Neural crest cell (in vitro differentiated cells): ENCODE measurements at regions not wholly inside any gene's neighbourhood (a gene's known extent, or its start where the extent isn't known, plus 50 kb on each side); places are given as distances from the start of the nearest gene placed in this dataset.

ENCODE experiments used
- DNase-seq: peaks from one replicate; pipeline ENCODE4 v3.0.0; 2021; ENCODE audit warnings: low read depth, mixed read lengths, low spot score
- H3K27ac Mint-ChIP-seq: one replicate; pipeline ENCODE4 v1.8.0; 2021; ENCODE audit warnings: mild to moderate bottlenecking, mixed read lengths; ENCODE audit not compliant: unreplicated experiment
- H3K27me3 Mint-ChIP-seq: 2 replicates; pipeline ENCODE4 v1.8.0; 2021; ENCODE audit warnings: low read depth, mild to moderate bottlenecking, mixed read lengths
- H3K36me3 Mint-ChIP-seq: 2 replicates; pipeline ENCODE4 v1.8.0; 2021; ENCODE audit warnings: low read depth, mild to moderate bottlenecking, mixed read lengths
- H3K4me1 Mint-ChIP-seq: 2 replicates; pipeline ENCODE4 v1.8.0; 2021; ENCODE audit warnings: mixed read lengths
- H3K4me3 Mint-ChIP-seq: one replicate; pipeline ENCODE4 v1.8.0; 2021; ENCODE audit warnings: mild to moderate bottlenecking, mixed read lengths
- H3K9me3 Mint-ChIP-seq: 2 replicates; pipeline ENCODE4 v1.8.0; 2021; ENCODE audit warnings: mixed read lengths
- TF ChIP-seq, protein P1 (sequence below): fragments of 200-600 bp; sonication (generic); conservative IDR thresholded peaks from 2 replicates; pipeline ENCODE4 v1.5.0; 2021; ENCODE audit warnings: antibody characterized with exemption, mild to moderate bottlenecking

DNA sequence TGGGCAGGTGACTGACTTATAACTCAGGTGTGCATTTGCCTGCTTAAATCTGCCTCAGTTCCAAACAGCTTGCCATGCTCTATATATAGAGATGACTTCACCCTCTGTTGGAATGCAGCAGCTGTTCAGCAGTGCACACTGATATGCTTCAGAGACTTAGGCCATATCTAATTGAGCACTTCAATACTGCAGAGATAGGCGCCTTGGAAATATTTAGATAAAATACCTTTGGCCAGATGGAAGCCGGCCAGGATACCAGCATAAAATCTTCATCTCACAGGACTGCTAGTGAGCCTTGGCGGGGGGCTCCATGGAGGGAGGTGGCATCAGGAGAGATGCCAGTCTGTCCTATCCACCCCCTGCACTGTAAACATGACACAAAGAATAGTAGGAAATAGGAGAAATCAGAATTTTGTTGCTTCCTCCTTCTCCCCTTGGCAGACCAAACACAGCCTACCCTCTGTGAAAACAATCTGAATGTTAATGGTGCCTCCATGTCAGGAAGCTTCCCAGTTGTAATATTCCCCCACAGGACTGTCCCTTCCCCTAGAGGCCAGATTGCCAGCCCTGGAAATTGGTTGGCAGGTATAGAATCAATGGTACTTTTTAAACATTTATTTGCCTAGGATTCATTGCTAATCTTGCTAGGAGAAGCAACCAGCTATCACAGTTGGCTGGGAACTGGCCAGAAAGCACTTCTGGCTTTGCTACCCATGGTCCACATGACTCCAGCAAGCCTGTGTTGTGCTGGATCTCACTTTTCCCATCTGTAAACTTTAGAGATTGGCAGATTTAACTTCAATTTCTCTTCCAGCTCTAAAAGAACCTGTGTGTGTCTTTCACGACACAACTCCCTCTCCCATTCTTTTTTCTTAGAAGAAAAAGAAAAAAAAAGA lies 215.5 kb upstream of the KCNMB2 start:
- TF ChIP-seq, protein P1, sequence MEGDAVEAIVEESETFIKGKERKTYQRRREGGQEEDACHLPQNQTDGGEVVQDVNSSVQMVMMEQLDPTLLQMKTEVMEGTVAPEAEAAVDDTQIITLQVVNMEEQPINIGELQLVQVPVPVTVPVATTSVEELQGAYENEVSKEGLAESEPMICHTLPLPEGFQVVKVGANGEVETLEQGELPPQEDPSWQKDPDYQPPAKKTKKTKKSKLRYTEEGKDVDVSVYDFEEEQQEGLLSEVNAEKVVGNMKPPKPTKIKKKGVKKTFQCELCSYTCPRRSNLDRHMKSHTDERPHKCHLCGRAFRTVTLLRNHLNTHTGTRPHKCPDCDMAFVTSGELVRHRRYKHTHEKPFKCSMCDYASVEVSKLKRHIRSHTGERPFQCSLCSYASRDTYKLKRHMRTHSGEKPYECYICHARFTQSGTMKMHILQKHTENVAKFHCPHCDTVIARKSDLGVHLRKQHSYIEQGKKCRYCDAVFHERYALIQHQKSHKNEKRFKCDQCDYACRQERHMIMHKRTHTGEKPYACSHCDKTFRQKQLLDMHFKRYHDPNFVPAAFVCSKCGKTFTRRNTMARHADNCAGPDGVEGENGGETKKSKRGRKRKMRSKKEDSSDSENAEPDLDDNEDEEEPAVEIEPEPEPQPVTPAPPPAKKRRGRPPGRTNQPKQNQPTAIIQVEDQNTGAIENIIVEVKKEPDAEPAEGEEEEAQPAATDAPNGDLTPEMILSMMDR = no peak
- no peak overlapping the region for H3K4me3 Mint-ChIP-seq
- no peaks in the 10 kb centered on the region for H3K4me1 Mint-ChIP-seq
- H3K9me3 Mint-ChIP-seq = peaks cover under 1% of the 10 kb centered on the region
- H3K27ac Mint-ChIP-seq = no peak overlapping the region
- no peaks in the 10 kb centered on the region for H3K36me3 Mint-ChIP-seq
- H3K27me3 Mint-ChIP-seq = no peaks in the 10 kb centered on the region
- no peak for DNase-seq

DNA sequence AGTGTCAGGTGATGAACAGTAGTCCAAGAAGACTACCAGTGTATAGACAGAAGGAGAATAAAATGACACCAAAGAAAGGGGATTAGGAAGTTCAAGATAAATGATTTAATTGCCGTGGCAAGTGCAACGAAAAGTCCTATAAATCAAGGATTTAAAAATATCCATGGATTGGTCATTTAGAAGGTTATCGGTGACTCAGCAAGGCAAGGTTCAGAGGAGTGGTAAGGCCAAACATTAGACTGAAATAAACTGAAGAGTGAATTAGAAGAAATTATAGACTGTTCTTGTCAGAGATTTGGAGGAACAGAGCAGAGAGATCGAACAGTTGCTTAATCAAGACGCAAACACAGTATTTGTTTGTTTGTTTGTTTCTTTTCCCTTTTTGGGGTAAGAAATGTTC lies 211.9 kb upstream of the KCNMB2 start:
- Mint-ChIP-seq H3K27ac (no peak overlapping the region), H3K4me1 (no peaks in the 10 kb centered on the region), H3K27me3 (no peaks in the 10 kb centered on the region), H3K36me3 (no peaks in the 10 kb centered on the region), H3K9me3 (no peaks in the 10 kb centered on the region), H3K4me3 (no peak overlapping the region)
- DNase-seq = no peak
- TF ChIP-seq, protein P1 = no peak

DNA sequence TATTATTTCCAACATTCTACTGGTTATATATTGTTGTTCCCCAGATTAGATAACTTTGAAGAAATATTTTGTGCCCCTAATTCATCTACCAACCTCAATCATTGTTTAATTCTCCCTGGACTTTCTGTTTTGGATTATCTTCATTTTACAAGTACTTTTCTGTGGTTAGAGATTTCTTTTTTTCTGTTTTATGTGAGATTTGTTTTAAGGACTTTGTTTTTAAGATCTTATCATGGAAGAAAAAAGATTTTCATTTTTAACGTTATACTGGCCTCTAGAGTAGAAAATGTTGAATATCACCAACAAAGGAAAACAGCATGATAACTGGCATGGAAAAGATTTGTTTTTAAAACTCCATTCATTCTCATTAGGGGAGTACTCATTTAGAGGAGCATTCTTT lies 210.9 kb upstream of the KCNMB2 start:
- Mint-ChIP-seq H3K9me3 (no peaks in the 10 kb centered on the region), H3K27me3 (no peaks in the 10 kb centered on the region), H3K27ac (no peak overlapping the region), H3K4me1 (no peaks in the 10 kb centered on the region), H3K4me3 (no peak overlapping the region), H3K36me3 (no peaks in the 10 kb centered on the region)
- TF ChIP-seq, protein P1 = peak; percentile 72
- DNase-seq = no peak

DNA sequence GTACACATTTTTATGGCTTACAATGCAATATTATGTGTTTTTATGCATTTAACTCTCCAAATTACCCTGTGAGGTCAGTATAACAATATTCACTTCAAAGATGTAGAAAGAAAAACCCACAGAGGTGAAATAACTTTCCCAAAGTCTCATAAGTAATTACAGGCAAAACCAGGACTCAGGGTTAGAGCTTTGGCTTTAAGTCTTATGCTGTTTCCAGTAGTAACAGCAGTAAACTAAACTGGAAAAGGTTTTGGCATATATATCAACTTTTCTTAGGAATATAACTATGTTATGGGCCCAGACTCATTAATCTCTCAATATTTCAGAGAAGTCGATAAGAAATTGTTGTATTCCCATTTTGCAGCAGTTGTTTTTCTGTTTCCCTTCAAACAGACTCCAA lies 206.3 kb upstream of the KCNMB2 start:
- Mint-ChIP-seq H3K27ac (no peak overlapping the region), H3K4me1 (no peaks in the 10 kb centered on the region), H3K4me3 (no peak overlapping the region), H3K36me3 (no peaks in the 10 kb centered on the region), H3K27me3 (no peaks in the 10 kb centered on the region), H3K9me3 (no peaks in the 10 kb centered on the region)
- TF ChIP-seq, protein P1 = no peak
- no peak for DNase-seq

DNA sequence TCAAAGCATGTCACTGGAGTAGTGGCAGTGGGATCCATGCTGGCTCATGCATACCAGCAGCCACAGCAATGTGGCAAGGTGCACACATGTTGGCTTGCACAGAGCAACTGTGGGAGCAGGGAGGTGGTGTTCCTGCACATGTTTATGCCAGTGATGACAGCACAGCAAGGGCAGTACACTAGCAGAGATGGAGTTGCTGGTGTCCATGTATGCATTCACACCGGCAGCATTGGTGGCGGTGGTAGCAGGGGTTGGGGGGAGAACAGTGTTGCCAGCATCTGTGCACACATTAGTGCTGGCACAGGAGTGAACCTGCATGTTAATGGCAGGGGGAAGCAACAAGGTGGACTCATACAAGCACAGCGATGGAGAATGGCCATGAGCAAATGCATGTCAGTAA lies 202.0 kb upstream of the KCNMB2 start:
- no peak for DNase-seq
- no peaks in the 10 kb centered on the region for H3K4me1 Mint-ChIP-seq
- H3K27me3 Mint-ChIP-seq = no peaks in the 10 kb centered on the region
- H3K4me3 Mint-ChIP-seq = no peak overlapping the region
- peaks cover 2% of the 10 kb centered on the region for H3K9me3 Mint-ChIP-seq
- H3K27ac Mint-ChIP-seq = no peak overlapping the region
- TF ChIP-seq, protein P1 = no peak
- H3K36me3 Mint-ChIP-seq = no peaks in the 10 kb centered on the region
